ENCODE measurements at regions not wholly inside any gene's neighbourhood (a gene's known extent, or its start where the extent isn't known, plus 50 kb on each side); places are given as distances from the start of the nearest gene placed in this dataset.

DNA sequence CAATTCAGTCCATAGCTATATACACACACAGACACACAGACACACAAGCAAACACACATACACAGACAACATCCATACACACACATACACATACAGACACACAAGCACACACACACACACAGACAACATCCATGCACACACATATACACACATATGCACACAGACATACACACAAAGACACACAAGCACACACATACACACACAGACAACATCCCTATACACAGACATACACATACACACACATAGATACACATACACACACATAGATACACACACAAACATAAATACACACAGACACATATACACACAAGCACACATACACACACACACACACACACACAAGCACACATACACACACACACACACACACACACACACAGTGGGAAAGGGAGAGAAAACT is 254.8 kb downstream of the VRK1 start:
- Histone ChIP-seq H3K27me3 (ENCODE audit: control insufficient read depth in 3 of 3, insufficient read depth in 3 of 3, low read length in 3 of 3) (no peaks in the 10 kb centered on the region), H3K4me3 (ENCODE audit: low read depth in 1 of 3, low read length in 3 of 3) (no peak overlapping the region), H3K36me3 (ENCODE audit: control insufficient read depth in 3 of 3, insufficient read depth in 2 of 3, low read depth in 1 of 3, low read length in 3 of 3) (no peaks in the 10 kb centered on the region), H3K27ac (ENCODE audit: low read depth in 1 of 3, low read length in 2 of 3) (no peak overlapping the region), H3K9me3 (ENCODE audit: control insufficient read depth in 2 of 2, insufficient read depth in 1 of 2, low read depth in 1 of 2, low read length in 1 of 2) (no peaks in the 10 kb centered on the region), H3K4me1 (ENCODE audit: control insufficient read depth in 3 of 3, insufficient read depth in 2 of 3, low read depth in 1 of 3, low read length in 2 of 3) (no peaks in the 10 kb centered on the region)
- DNase-seq (no peak), FAIRE-seq (no peak)

DNA sequence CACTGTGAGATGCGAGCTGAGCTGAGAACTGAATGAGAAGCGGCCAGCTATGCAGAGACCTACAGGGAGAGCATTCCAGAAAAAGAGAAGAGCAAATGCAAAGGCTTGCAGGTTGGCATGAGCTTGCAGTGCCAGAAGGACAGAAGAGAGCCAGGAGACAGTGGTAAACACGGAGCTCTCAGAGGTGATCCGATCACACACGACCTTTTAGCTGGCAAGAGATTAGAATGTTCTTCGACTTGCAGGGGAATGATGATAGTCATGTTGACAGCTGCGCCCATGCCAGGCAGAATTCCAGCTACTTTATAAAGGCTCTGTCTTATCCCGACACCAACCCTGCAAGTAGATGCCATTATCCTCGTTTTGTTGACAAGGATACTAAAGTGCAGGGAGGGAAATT is 256.8 kb downstream of the VRK1 start:
- WGBS, 3 donors, result 69 to 85% (median 77%) methylated on average over 9 of the region's 9 CpGs
- no peaks in the 10 kb centered on the region for H3K36me3 ChIP-seq (ENCODE audit: control insufficient read depth in 3 of 3, insufficient read depth in 2 of 3, low read depth in 1 of 3, low read length in 3 of 3)
- H3K27me3 ChIP-seq (ENCODE audit: control insufficient read depth in 3 of 3, insufficient read depth in 3 of 3, low read length in 3 of 3), result no peaks in the 10 kb centered on the region
- DNase-seq (no peak), FAIRE-seq (no peak)
- no peaks in the 10 kb centered on the region for H3K4me1 ChIP-seq (ENCODE audit: control insufficient read depth in 3 of 3, insufficient read depth in 2 of 3, low read depth in 1 of 3, low read length in 2 of 3)
- H3K27ac ChIP-seq (ENCODE audit: low read depth in 1 of 3, low read length in 2 of 3), result no peak overlapping the region
- no peak overlapping the region for H3K4me3 ChIP-seq (ENCODE audit: low read depth in 1 of 3, low read length in 3 of 3)
- no peaks in the 10 kb centered on the region for H3K9me3 ChIP-seq (ENCODE audit: control insufficient read depth in 2 of 2, insufficient read depth in 1 of 2, low read depth in 1 of 2, low read length in 1 of 2)

DNA sequence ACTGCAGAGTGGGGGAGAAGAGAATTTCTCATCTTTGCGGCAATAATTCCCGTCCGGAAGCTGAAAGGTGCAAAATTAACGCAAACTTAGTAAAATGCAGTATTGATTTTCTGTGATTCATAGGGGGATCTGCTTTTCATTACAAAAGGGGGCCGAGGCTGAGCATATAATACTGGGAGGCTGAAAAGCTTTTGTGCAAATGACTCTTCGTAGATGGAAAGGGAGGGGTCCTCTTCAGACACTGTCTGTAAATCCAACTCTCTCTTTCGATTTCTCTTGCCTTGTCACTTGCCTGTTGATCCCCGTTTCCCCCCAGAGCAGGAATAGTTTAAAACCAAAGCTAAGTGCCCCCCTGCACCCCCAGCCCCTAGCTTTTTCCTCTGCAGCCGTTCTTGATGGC is 258.2 kb downstream of the VRK1 start:
- DNase-seq (no peak), FAIRE-seq (no peak)
- no peaks in the 10 kb centered on the region for H3K9me3 ChIP-seq (ENCODE audit: control insufficient read depth in 2 of 2, insufficient read depth in 1 of 2, low read depth in 1 of 2, low read length in 1 of 2)
- H3K27me3 ChIP-seq (ENCODE audit: control insufficient read depth in 3 of 3, insufficient read depth in 3 of 3, low read length in 3 of 3), result no peaks in the 10 kb centered on the region
- 68 to 76% (median 73%) methylated on average over 9 of the region's 9 CpGs for WGBS, 3 donors
- no peaks in the 10 kb centered on the region for H3K36me3 ChIP-seq (ENCODE audit: control insufficient read depth in 3 of 3, insufficient read depth in 2 of 3, low read depth in 1 of 3, low read length in 3 of 3)
- H3K27ac ChIP-seq (ENCODE audit: low read depth in 1 of 3, low read length in 2 of 3), result no peak overlapping the region
- H3K4me1 ChIP-seq (ENCODE audit: control insufficient read depth in 3 of 3, insufficient read depth in 2 of 3, low read depth in 1 of 3, low read length in 2 of 3), result no peaks in the 10 kb centered on the region
- H3K4me3 ChIP-seq (ENCODE audit: low read depth in 1 of 3, low read length in 3 of 3), result no peak overlapping the region

DNA sequence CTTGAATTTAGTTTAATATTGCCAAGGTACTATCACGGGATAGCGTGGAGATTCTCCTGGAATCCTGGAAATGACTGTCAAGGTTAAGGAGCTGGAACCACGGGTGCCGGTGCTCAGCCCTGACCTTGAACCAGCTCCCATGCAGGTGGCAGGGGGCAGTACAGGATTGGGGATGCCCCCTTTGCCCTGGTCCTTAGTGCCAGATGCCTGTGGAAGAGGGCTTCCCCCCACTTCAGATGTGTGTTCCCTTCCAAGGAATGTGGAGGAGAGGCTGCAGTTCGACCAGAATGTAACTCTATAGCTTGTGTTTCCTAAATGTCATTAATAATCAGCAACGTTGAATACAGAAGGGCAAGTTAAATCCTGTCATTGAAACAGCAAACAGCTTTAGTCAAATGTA is 258.9 kb downstream of the VRK1 start:
- no peaks in the 10 kb centered on the region for H3K36me3 ChIP-seq (ENCODE audit: control insufficient read depth in 3 of 3, insufficient read depth in 2 of 3, low read depth in 1 of 3, low read length in 3 of 3)
- no peaks in the 10 kb centered on the region for H3K9me3 ChIP-seq (ENCODE audit: control insufficient read depth in 2 of 2, insufficient read depth in 1 of 2, low read depth in 1 of 2, low read length in 1 of 2)
- H3K4me3 ChIP-seq (ENCODE audit: low read depth in 1 of 3, low read length in 3 of 3), result no peak overlapping the region
- H3K27ac ChIP-seq (ENCODE audit: low read depth in 1 of 3, low read length in 2 of 3), result no peak overlapping the region
- no peak for FAIRE-seq
- H3K4me1 ChIP-seq (ENCODE audit: control insufficient read depth in 3 of 3, insufficient read depth in 2 of 3, low read depth in 1 of 3, low read length in 2 of 3), result no peaks in the 10 kb centered on the region
- no peak for DNase-seq
- H3K27me3 ChIP-seq (ENCODE audit: control insufficient read depth in 3 of 3, insufficient read depth in 3 of 3, low read length in 3 of 3), result no peaks in the 10 kb centered on the region
- 36 to 45% (median 38%) methylated on average over 6 of the region's 6 CpGs for WGBS, 3 donors

DNA sequence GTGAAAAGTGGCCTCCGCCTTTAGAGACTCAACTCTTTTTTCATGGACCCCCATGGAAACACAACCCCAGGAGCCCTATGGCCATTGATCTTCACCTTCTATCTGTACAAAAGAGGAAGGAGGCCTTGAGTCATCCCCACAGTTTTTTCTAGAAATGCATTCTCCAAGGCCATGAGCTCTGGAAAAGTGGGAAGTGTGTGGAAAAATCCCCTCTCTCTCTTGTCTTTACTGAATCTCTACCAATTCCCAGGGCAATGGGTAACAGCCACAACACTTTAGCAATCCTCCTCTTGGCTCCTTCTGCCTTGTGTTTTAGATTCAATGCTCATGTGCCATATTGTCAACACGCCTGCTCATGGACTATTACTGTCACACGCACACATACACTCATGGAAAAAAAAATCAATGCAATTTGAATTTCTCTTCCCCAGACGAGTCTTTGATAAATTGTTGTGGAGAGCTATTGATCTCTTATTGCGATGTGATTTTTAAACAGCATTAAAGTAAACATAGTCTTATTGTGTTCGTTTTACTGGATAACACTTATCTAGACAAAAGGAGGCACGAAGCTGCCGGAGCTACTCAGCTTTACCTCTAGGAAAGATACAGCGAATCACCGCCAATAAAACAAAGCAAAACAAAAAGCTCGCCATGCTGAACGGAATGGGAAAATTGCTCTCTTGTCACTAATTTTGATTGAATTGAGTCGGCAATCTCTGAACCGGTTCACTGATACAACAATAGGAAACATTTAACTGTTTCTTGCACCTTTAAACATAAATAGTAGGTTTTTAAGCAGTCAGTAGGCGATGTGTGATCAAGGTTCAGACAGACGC is 260.3 kb downstream of the VRK1 start:
- no peak for DNase-seq
- Histone ChIP-seq H3K36me3 (ENCODE audit: control insufficient read depth in 3 of 3, insufficient read depth in 2 of 3, low read depth in 1 of 3, low read length in 3 of 3) (no peaks in the 10 kb centered on the region), H3K4me1 (ENCODE audit: control insufficient read depth in 3 of 3, insufficient read depth in 2 of 3, low read depth in 1 of 3, low read length in 2 of 3) (no peaks in the 10 kb centered on the region), H3K27ac (ENCODE audit: low read depth in 1 of 3, low read length in 2 of 3) (no peak overlapping the region), H3K4me3 (ENCODE audit: low read depth in 1 of 3, low read length in 3 of 3) (no peak overlapping the region), H3K27me3 (ENCODE audit: control insufficient read depth in 3 of 3, insufficient read depth in 3 of 3, low read length in 3 of 3) (no peaks in the 10 kb centered on the region), H3K9me3 (ENCODE audit: control insufficient read depth in 2 of 2, insufficient read depth in 1 of 2, low read depth in 1 of 2, low read length in 1 of 2) (no peaks in the 10 kb centered on the region)
- no peak for FAIRE-seq
- WGBS, 3 donors, result 46 to 73% (median 67%) methylated on average over 16 of the region's 16 CpGs

DNA sequence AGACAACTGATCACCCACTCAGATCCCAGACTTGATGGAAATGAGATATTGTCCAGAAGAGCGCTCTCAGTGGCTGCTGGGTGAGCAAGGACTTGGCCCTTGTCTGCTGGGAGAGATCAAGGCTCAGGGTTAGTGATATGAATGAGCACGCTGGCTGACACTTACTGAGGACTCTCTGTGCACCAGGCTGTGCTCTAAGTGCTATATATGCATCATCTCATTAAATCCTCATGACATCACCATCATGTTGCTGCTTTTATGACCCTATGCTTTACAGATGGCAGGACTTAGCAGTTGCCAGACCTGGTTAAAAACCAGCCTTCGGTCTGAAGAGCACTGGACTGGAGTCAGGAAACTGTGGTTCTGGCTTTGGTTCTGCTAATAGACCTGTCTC is 260.9 kb downstream of the VRK1 start:
- no peak overlapping the region for H3K27ac ChIP-seq (ENCODE audit: low read depth in 1 of 3, low read length in 2 of 3)
- H3K36me3 ChIP-seq (ENCODE audit: control insufficient read depth in 3 of 3, insufficient read depth in 2 of 3, low read depth in 1 of 3, low read length in 3 of 3), result no peaks in the 10 kb centered on the region
- H3K9me3 ChIP-seq (ENCODE audit: control insufficient read depth in 2 of 2, insufficient read depth in 1 of 2, low read depth in 1 of 2, low read length in 1 of 2), result no peaks in the 10 kb centered on the region
- no peaks in the 10 kb centered on the region for H3K4me1 ChIP-seq (ENCODE audit: control insufficient read depth in 3 of 3, insufficient read depth in 2 of 3, low read depth in 1 of 3, low read length in 2 of 3)
- FAIRE-seq (no peak), DNase-seq (no peak)
- no peak overlapping the region for H3K4me3 ChIP-seq (ENCODE audit: low read depth in 1 of 3, low read length in 3 of 3)
- no peaks in the 10 kb centered on the region for H3K27me3 ChIP-seq (ENCODE audit: control insufficient read depth in 3 of 3, insufficient read depth in 3 of 3, low read length in 3 of 3)
- WGBS, 3 donors, result 69 to 78% (median 74%) methylated on average over 3 of the region's 3 CpGs

DNA sequence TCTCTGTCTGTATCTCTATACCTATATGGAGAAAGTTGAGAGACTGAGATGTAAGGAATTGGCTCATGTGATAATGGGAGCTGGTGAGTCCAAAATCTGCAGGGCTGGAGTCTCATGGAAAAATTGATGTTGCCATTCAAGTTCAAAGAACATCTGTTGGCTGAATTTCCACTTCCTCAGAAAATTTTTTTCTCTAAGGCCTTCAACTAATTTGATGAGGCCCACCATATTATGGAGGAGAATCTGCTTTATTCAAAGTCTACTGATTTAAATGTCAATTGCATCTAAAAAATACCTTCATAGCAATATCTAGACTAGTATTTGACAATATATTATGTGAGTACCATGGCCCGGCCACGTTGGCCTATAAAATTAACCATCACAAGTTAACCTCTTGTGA is 261.4 kb downstream of the VRK1 start:
- 69 to 90% (median 81%) methylated on average over 2 of the region's 2 CpGs for WGBS, 3 donors
- Histone ChIP-seq H3K9me3 (ENCODE audit: control insufficient read depth in 2 of 2, insufficient read depth in 1 of 2, low read depth in 1 of 2, low read length in 1 of 2) (no peaks in the 10 kb centered on the region), H3K4me1 (ENCODE audit: control insufficient read depth in 3 of 3, insufficient read depth in 2 of 3, low read depth in 1 of 3, low read length in 2 of 3) (no peaks in the 10 kb centered on the region), H3K36me3 (ENCODE audit: control insufficient read depth in 3 of 3, insufficient read depth in 2 of 3, low read depth in 1 of 3, low read length in 3 of 3) (no peaks in the 10 kb centered on the region), H3K27ac (ENCODE audit: low read depth in 1 of 3, low read length in 2 of 3) (no peak overlapping the region), H3K27me3 (ENCODE audit: control insufficient read depth in 3 of 3, insufficient read depth in 3 of 3, low read length in 3 of 3) (no peaks in the 10 kb centered on the region), H3K4me3 (ENCODE audit: low read depth in 1 of 3, low read length in 3 of 3) (no peak overlapping the region)
- DNase-seq (no peak), FAIRE-seq (no peak)

DNA sequence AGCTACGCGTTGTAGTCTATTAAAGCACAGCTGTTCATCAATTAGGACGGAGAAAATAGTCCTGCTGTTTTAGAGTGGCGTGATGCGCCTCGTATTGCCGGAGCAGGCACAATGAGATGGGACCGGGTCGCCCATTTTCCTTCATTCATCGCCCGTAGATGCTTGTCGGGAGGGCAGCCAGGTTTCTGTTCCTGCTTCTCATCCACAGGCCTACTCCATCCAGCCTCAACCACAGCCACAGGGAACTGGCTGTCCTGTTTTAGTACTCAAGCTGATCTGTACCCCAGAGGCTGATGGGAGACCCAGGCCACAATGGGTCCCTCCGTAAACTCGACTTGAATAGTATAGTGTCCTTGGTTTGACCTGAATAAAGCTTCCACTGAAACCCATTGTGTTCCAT is 264.0 kb downstream of the VRK1 start:
- DNase-seq (no peak), FAIRE-seq (no peak)
- Histone ChIP-seq H3K4me3 (ENCODE audit: low read depth in 1 of 3, low read length in 3 of 3) (no peak overlapping the region), H3K27ac (ENCODE audit: low read depth in 1 of 3, low read length in 2 of 3) (no peak overlapping the region), H3K9me3 (ENCODE audit: control insufficient read depth in 2 of 2, insufficient read depth in 1 of 2, low read depth in 1 of 2, low read length in 1 of 2) (no peaks in the 10 kb centered on the region), H3K27me3 (ENCODE audit: control insufficient read depth in 3 of 3, insufficient read depth in 3 of 3, low read length in 3 of 3) (no peaks in the 10 kb centered on the region), H3K36me3 (ENCODE audit: control insufficient read depth in 3 of 3, insufficient read depth in 2 of 3, low read depth in 1 of 3, low read length in 3 of 3) (no peaks in the 10 kb centered on the region), H3K4me1 (ENCODE audit: control insufficient read depth in 3 of 3, insufficient read depth in 2 of 3, low read depth in 1 of 3, low read length in 2 of 3) (no peaks in the 10 kb centered on the region)
- 90 to 91% (median 90%) methylated on average over 14 of the region's 14 CpGs for WGBS, 3 donors

DNA sequence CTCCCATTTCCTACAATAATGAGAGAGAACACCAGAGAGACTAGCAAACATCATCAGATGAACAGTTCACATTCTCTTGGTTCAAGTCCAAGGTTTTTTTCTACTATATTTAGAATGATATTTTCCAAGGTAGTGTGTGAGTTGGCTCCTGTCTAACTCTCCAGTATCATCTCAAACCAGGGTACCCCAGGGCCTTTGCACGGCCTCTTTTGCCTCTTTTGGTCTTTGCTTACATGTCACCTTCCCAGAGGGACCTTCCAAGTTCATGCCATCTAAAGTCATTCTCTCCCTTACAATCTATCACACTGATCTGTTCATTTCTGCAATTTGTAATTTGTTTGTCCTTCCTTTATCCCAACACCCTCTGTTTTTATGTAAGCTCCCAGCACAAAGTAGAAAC is 264.5 kb downstream of the VRK1 start:
- Histone ChIP-seq H3K4me1 (ENCODE audit: control insufficient read depth in 3 of 3, insufficient read depth in 2 of 3, low read depth in 1 of 3, low read length in 2 of 3) (no peaks in the 10 kb centered on the region), H3K36me3 (ENCODE audit: control insufficient read depth in 3 of 3, insufficient read depth in 2 of 3, low read depth in 1 of 3, low read length in 3 of 3) (no peaks in the 10 kb centered on the region), H3K27me3 (ENCODE audit: control insufficient read depth in 3 of 3, insufficient read depth in 3 of 3, low read length in 3 of 3) (no peaks in the 10 kb centered on the region), H3K9me3 (ENCODE audit: control insufficient read depth in 2 of 2, insufficient read depth in 1 of 2, low read depth in 1 of 2, low read length in 1 of 2) (no peaks in the 10 kb centered on the region), H3K27ac (ENCODE audit: low read depth in 1 of 3, low read length in 2 of 3) (no peak overlapping the region), H3K4me3 (ENCODE audit: low read depth in 1 of 3, low read length in 3 of 3) (no peak overlapping the region)
- DNase-seq (no peak), FAIRE-seq (no peak)
- 85 to 100% (median 88%) methylated on average over 1 of the region's 1 CpG for WGBS, 3 donors
